ENCODE measurements at regions not wholly inside any gene's neighbourhood (a gene's known extent, or its start where the extent isn't known, plus 50 kb on each side); places are given as distances from the start of the nearest gene placed in this dataset.

GRCh38 chr4:83701041-83701440, 165.1 kb downstream of the GPAT3 start:
- H3K4me1 ChIP-seq (replicated peaks; ENCODE audit: insufficient read depth), result no peaks in the 10 kb centered on the region
- H4K20me1 ChIP-seq (ENCODE audit: insufficient read depth), result no peaks in the 10 kb centered on the region
- POLR2A ChIA-PET (ENCODE audit: unreplicated experiment), result no interaction called here
- no peaks in the 10 kb centered on the region for H3K9me3 ChIP-seq (ENCODE audit: insufficient read depth, low read depth)
- CTCF ChIA-PET, result no interaction called here
- intact Hi-C loops (cut with micrococcal nuclease; ENCODE audit: unreplicated experiment), result no loop called here
- H2AFZ ChIP-seq, result no peak overlapping the region
- no peaks in the 10 kb centered on the region for H3K9me2 ChIP-seq (ENCODE audit: insufficient read depth)
- H3K4me2 ChIP-seq, result no peak overlapping the region
- no peak overlapping the region for H3K4me3 ChIP-seq
- DNase-seq, result no peak
- H3K27me3 ChIP-seq (ENCODE audit: insufficient read depth, low read depth), result no peaks in the 10 kb centered on the region
- no peaks in the 10 kb centered on the region for H3K36me3 ChIP-seq (ENCODE audit: low read depth)
- no peaks in the 10 kb centered on the region for H3F3A ChIP-seq (ENCODE audit: insufficient read depth, low read depth)
- no TSS peak for BruUV-seq (replicated peaks)
- TF ChIP-seq EZH2 (IDR thresholded peaks at IDR 0.05; ENCODE audit: low read depth) (no peak), CTCF (conservative IDR thresholded peaks at IDR 0.05) (no peak)
- H3K27ac ChIP-seq, result no peak overlapping the region
- no peaks in the 10 kb centered on the region for H3K79me2 ChIP-seq (ENCODE audit: low read depth)

- no peak for TF ChIP-seq EZH2 (IDR thresholded peaks at IDR 0.05; ENCODE audit: low read depth)
- TF ChIP-seq CTCF (conservative IDR thresholded peaks at IDR 0.05), result no peak
- intact Hi-C loops (cut with micrococcal nuclease; ENCODE audit: unreplicated experiment), result no loop called here
- Histone ChIP-seq H3F3A (ENCODE audit: insufficient read depth, low read depth) (no peaks in the 10 kb centered on the region), H3K4me3 (no peak overlapping the region), H3K9me3 (ENCODE audit: insufficient read depth, low read depth) (no peaks in the 10 kb centered on the region), H3K27ac (no peak overlapping the region), H3K79me2 (ENCODE audit: low read depth) (no peaks in the 10 kb centered on the region), H3K4me1 (replicated peaks; ENCODE audit: insufficient read depth) (no peaks in the 10 kb centered on the region), H2AFZ (no peak overlapping the region), H3K36me3 (ENCODE audit: low read depth) (no peaks in the 10 kb centered on the region), H3K4me2 (no peak overlapping the region), H4K20me1 (ENCODE audit: insufficient read depth) (no peaks in the 10 kb centered on the region), H3K27me3 (ENCODE audit: insufficient read depth, low read depth) (no peaks in the 10 kb centered on the region), H3K9me2 (ENCODE audit: insufficient read depth) (no peaks in the 10 kb centered on the region)
- POLR2A ChIA-PET (ENCODE audit: unreplicated experiment), result no interaction called here
- no TSS peak for BruUV-seq (replicated peaks)
- CTCF ChIA-PET, result no interaction called here
- no peak for DNase-seq
Observed at GRCh38 chr4:83699358-83699757, 163.4 kb downstream of the GPAT3 start.

- H3K36me3 ChIP-seq (ENCODE audit: low read depth), result no peaks in the 10 kb centered on the region
- DNase-seq, result no peak
- no peaks in the 10 kb centered on the region for H3K79me2 ChIP-seq (ENCODE audit: low read depth)
- no peak overlapping the region for H3K4me3 ChIP-seq
- no peaks in the 10 kb centered on the region for H3K4me1 ChIP-seq (replicated peaks; ENCODE audit: insufficient read depth)
- BruUV-seq (replicated peaks), result no TSS peak
- POLR2A ChIA-PET (ENCODE audit: unreplicated experiment), result no interaction called here
- H3K9me3 ChIP-seq (ENCODE audit: insufficient read depth, low read depth), result no peaks in the 10 kb centered on the region
- no peak overlapping the region for H3K4me2 ChIP-seq
- H3K27ac ChIP-seq, result no peak overlapping the region
- intact Hi-C loops (cut with micrococcal nuclease; ENCODE audit: unreplicated experiment), result no loop called here
- no peaks in the 10 kb centered on the region for H3K27me3 ChIP-seq (ENCODE audit: insufficient read depth, low read depth)
- CTCF ChIA-PET, result no interaction called here
- H3F3A ChIP-seq (ENCODE audit: insufficient read depth, low read depth), result no peaks in the 10 kb centered on the region
- H3K9me2 ChIP-seq (ENCODE audit: insufficient read depth), result no peaks in the 10 kb centered on the region
- no peak for TF ChIP-seq EZH2 (IDR thresholded peaks at IDR 0.05; ENCODE audit: low read depth)
- no peak for TF ChIP-seq CTCF (conservative IDR thresholded peaks at IDR 0.05)
- H2AFZ ChIP-seq, result no peak overlapping the region; the same call in 1 of the 2 replicates
- no peaks in the 10 kb centered on the region for H4K20me1 ChIP-seq (ENCODE audit: insufficient read depth)
Observed at GRCh38 chr4:83692028-83692427, 156.1 kb downstream of the GPAT3 start.
